ENCODE measurements at regions not wholly inside any gene's neighbourhood (a gene's known extent, or its start where the extent isn't known, plus 50 kb on each side); places are given as distances from the start of the nearest gene placed in this dataset.

DNA sequence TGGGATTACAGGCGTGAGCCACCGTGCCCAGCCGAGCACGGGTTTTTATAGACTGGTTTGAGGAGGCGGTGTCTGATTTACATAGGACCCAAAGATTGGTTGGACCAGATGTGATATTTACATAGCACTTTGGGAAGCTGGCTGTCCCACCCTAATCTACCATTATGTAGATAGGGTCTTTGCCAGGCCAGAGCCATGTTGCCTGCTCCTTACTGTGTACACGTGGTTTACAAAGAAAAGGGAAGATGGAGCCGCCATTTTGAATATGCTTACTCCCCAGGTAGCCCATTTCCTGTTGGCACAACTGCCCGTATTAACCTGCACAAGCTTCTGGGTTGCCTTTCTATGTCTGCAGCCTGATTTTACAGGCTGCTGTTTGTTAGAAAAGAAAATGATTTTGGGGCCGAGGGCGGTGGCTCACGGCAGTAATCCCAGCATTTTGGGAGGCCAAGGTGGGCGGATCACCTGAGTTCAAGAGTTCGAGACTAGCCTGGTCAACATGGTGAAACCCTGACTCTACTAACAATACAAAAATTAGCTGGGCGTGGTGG, 89.9 kb upstream of the EEF2KMT start:
- H3K9me3 ChIP-seq (ENCODE audit: control insufficient read depth, insufficient read depth, low read length), result peaks cover 2% of the 10 kb centered on the region; the same call in 1 of the 2 replicates

More for the DNA sequence above, 89.9 kb upstream of the EEF2KMT start:
- H3K9ac ChIP-seq (ENCODE audit: low read depth, low read length), result no peak overlapping the region
- H3K23ac ChIP-seq (ENCODE audit: low read depth, low read length), result no peak overlapping the region
- no peak overlapping the region for H3K4me3 ChIP-seq (ENCODE audit: insufficient read depth, low read depth, low read length)
- H3K4me1 ChIP-seq (ENCODE audit: control insufficient read depth, insufficient read depth, low read length), result no peaks in the 10 kb centered on the region
- H2BK5ac ChIP-seq (ENCODE audit: low read depth, low read length, poor library complexity, severe bottlenecking), result no peak overlapping the region
- in situ Hi-C loops (cut with MboI; ENCODE audit: low sequenced_read_pairs), result no loop called here
- H3K27ac ChIP-seq (ENCODE audit: insufficient read depth, low read length), result no peak overlapping the region
- H4K20me1 ChIP-seq (ENCODE audit: insufficient read depth, low read length), result no peaks in the 10 kb centered on the region
- dilution Hi-C loops (cut with HindIII; ENCODE audit: low sequenced_read_pairs, unreplicated experiment), result no loop called here
- no CpG with 5 or more reads among the region's 14 CpGs for WGBS, 2 experiments (ENCODE audit: extremely low coverage in 2 of 2, insufficient read length in 1 of 2)
- H2BK15ac ChIP-seq (ENCODE audit: low read depth, low read length), result no peak overlapping the region
- BruUV-seq (replicated peaks), result no TSS peak
- H3K14ac ChIP-seq (replicated peaks; ENCODE audit: low read depth, low read length), result no peak overlapping the region
- H4K8ac ChIP-seq (ENCODE audit: low read depth in 2 of 2, low read length in 2 of 2), result no peak overlapping the region
- no peak overlapping the region for H2AFZ ChIP-seq (replicated peaks; ENCODE audit: low read length, poor library complexity)
- intact Hi-C loops (cut with micrococcal nuclease), result no loop called here
- ChIA-PET CTCF (no interaction called here), POLR2A (ENCODE audit: unreplicated experiment) (no interaction called here)
- no peaks in the 10 kb centered on the region for H3K27me3 ChIP-seq (ENCODE audit: control insufficient read depth, insufficient read depth, low read length)
- H4K91ac ChIP-seq (ENCODE audit: insufficient read depth, low read depth, low read length), result no peak overlapping the region
- H3K56ac ChIP-seq (ENCODE audit: extremely low read depth, insufficient read depth, low read length), result no peak overlapping the region
- no peaks in the 10 kb centered on the region for H3K36me3 ChIP-seq (ENCODE audit: control insufficient read depth, insufficient read depth, low read length)
- ATAC-seq (ENCODE audit: low read depth) (no peak), DNase-seq (no peak)
- H2BK20ac ChIP-seq (ENCODE audit: low read depth, low read length), result no peak overlapping the region
- H2AK9ac ChIP-seq (replicated peaks; ENCODE audit: low read depth, low read length, poor library complexity), result no peak overlapping the region
- no peaks in the 10 kb centered on the region for H3K9me1 ChIP-seq (ENCODE audit: insufficient read depth, low read length)
- TF ChIP-seq, protein P1, sequence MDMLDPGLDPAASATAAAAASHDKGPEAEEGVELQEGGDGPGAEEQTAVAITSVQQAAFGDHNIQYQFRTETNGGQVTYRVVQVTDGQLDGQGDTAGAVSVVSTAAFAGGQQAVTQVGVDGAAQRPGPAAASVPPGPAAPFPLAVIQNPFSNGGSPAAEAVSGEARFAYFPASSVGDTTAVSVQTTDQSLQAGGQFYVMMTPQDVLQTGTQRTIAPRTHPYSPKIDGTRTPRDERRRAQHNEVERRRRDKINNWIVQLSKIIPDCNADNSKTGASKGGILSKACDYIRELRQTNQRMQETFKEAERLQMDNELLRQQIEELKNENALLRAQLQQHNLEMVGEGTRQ (IDR thresholded peaks at IDR 0.05; ENCODE audit: low read depth, low read length), result no peak
- TF ChIP-seq CEBPB (IDR thresholded peaks at IDR 0.05; ENCODE audit: low read depth, low read length), result no peak
- TF ChIP-seq RAD21 (IDR thresholded peaks at IDR 0.05; ENCODE audit: low read length), result no peak
- no peak for TF ChIP-seq NFE2L2 (IDR thresholded peaks at IDR 0.05; ENCODE audit: low read depth, low read length)
- no peak for TF ChIP-seq CHD1 (IDR thresholded peaks at IDR 0.05; ENCODE audit: low read depth, low read length)
- TF ChIP-seq RCOR1 (IDR thresholded peaks at IDR 0.05; ENCODE audit: insufficient replicate concordance, low read length), result no peak
- TF ChIP-seq POLR2A (IDR thresholded peaks at IDR 0.05; ENCODE audit: low read depth, low read length), result no peak
- TF ChIP-seq RFX5 (IDR thresholded peaks at IDR 0.05; ENCODE audit: low read depth, low read length), result no peak
- no peak for TF ChIP-seq MAZ (IDR thresholded peaks at IDR 0.05; ENCODE audit: borderline replicate concordance, low read depth, low read length)
- TF ChIP-seq MXI1 (IDR thresholded peaks at IDR 0.05; ENCODE audit: borderline replicate concordance, low read depth, low read length), result no peak
- no peak for TF ChIP-seq BHLHE40 (IDR thresholded peaks at IDR 0.05; ENCODE audit: low read depth, low read length)
- TF ChIP-seq, protein P2, sequence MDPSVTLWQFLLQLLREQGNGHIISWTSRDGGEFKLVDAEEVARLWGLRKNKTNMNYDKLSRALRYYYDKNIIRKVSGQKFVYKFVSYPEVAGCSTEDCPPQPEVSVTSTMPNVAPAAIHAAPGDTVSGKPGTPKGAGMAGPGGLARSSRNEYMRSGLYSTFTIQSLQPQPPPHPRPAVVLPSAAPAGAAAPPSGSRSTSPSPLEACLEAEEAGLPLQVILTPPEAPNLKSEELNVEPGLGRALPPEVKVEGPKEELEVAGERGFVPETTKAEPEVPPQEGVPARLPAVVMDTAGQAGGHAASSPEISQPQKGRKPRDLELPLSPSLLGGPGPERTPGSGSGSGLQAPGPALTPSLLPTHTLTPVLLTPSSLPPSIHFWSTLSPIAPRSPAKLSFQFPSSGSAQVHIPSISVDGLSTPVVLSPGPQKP (IDR thresholded peaks at IDR 0.05; ENCODE audit: borderline replicate concordance, low read depth, low read length), result no peak
- no peak for TF ChIP-seq MAFK (IDR thresholded peaks at IDR 0.05; ENCODE audit: low read depth, low read length)
- H2AK5ac ChIP-seq (ENCODE audit: low read depth, low read length), result no peak overlapping the region
- no peak overlapping the region for H3K4ac ChIP-seq (ENCODE audit: low read depth, low read length)
- no peaks in the 10 kb centered on the region for H3K79me1 ChIP-seq (ENCODE audit: low read depth in 1 of 2, low read length in 2 of 2)
- H3K18ac ChIP-seq (ENCODE audit: low read depth, low read length), result no peak overlapping the region
- no peak overlapping the region for H4K5ac ChIP-seq (ENCODE audit: low read depth, low read length)
- H2BK120ac ChIP-seq (ENCODE audit: low read depth, low read length), result no peak overlapping the region
- no peak overlapping the region for H3K4me2 ChIP-seq (ENCODE audit: low read depth, low read length)
